ENCODE measurements at regions not wholly inside any gene's neighbourhood (a gene's known extent, or its start where the extent isn't known, plus 50 kb on each side); places are given as distances from the start of the nearest gene placed in this dataset.
A peak's percentile ranks its signal among the peaks of the same experiment; 100 is the strongest.

DNA sequence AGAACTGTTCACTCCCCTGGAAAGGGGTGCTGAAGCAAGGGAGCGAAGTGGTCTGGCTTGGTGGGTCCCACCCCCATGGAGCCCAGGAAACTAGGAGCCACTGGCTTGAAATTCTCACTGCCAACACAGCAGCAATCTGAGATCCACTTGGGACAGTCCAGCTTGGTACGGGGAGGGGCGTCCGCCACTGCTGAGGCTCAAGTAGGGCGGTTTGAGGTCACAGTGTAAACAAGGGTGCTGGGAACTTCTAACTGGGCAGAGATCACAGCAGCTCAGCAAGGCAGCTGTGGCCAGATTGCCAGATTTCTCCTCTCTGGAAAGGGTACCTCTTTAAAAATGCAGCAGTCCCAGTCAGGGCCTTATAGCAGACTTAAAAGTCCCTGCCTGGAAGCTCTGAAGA, 53.9 kb upstream of the GALNTL6 start:
- DNase-seq, result no peak

- no peak for DNase-seq
Measured at GRCh38 chr4:171751538-171751937, 61.7 kb upstream of the GALNTL6 start.

- DNase-seq, result no peak
Measured at GRCh38 chr4:171746418-171746817, 66.8 kb upstream of the GALNTL6 start.

DNA sequence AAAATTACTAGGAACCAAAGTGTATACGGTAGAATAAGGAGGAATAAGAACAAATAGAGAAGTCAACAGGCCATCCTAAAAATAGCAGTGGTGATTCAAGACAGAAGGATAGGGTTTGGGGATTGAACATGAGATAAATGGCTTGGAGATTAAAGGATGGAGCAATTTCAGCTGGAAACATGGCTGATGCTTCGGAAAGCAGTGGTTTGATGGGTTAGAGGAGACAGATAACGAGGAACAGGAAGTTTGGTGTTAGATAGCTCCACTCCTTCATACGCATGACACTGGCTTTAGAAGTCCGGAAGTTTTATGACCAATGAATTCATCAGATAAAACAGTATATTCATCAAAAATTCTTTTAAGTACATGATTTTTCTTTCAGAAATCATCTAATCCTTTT, 70.8 kb upstream of the GALNTL6 start:
- DNase-seq, result peak; percentile 68

- DNase-seq, result no peak
Measured at GRCh38 chr4:171727185-171727584, 86.0 kb upstream of the GALNTL6 start.

DNA sequence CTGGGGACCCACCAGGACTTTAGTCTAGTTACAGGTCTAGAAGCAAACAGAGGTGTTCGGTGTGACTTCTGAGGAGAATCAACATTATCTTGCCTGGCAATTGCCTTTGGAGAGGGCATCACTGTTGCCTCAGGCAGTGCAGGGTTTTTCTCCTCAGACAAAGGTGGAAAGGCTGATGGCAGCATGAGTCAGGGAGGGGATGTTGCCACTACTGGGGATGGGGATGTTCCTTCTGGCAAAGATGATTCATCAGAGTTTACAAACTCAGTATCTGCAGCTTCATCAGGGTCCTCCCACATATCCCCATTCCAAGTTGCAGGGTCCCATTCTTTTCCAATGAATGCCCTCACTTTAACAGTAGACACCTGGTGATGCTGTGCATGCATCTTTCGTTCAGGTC, 91.3 kb upstream of the GALNTL6 start:
- no peak for DNase-seq

DNA sequence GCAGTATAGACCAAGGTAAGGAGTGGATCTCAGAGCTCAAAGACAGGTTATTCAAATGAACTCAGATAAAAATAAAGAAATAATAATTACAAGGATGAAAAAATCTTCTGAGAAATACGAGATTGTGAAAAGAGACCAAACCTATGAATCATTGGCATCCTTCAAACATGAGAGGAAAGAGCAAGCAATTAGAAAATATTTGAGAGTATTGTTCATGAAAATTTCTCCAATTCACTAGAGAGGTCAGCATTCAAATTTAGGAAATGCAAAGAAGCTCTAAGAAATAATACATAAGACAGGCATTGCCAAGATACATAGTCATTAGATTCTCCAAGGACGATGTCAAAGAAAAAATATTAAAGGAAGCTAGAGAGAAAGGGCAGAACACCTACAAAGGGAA, 93.5 kb upstream of the GALNTL6 start:
- no peak for DNase-seq

- no peak for DNase-seq
Measured at GRCh38 chr4:171718665-171719064, 94.5 kb upstream of the GALNTL6 start.

DNA sequence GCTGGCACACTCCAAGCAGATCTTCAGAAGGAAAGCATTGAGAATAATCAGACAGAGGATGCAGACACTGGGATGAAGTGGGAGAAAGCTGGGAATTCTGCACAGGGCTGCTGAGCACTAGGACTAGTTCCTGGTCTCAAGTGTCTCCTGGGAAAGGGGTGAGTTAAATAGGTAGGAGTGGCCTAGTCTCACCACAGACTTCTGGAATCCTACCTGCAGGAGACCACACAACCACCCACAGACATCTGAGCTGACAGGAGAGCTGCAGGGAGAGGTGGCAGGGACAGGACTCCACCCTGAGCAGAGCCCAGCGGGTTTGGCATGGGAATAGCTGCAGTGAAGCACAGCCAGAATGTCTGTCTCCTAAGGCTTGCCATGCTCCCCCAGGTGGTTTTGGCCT, 95.1 kb upstream of the GALNTL6 start:
- DNase-seq, result no peak

DNA sequence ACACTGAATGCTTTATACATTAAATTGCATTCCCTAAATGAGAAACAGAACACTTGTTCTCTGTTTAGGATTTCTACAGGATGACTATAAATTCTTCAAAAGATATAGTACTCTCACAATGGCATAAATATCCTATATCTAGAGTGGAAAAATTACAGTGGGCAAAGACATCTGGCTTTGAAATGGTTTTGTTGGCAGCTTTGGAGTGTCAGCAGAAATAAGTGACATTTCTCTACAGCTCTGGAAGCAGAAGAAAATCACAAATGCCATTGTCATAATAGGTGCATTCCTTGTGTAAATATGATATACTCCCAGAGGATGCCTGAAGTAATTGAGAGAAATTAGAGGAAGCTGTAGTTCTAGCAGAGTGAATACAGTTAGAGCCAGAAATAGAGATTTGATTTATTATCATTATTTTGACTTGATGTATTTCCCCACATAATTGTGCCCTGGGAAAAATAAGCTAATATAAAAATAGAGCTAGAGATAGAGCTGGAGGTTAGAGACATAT, 95.9 kb upstream of the GALNTL6 start:
- DNase-seq, result no peak

DNA sequence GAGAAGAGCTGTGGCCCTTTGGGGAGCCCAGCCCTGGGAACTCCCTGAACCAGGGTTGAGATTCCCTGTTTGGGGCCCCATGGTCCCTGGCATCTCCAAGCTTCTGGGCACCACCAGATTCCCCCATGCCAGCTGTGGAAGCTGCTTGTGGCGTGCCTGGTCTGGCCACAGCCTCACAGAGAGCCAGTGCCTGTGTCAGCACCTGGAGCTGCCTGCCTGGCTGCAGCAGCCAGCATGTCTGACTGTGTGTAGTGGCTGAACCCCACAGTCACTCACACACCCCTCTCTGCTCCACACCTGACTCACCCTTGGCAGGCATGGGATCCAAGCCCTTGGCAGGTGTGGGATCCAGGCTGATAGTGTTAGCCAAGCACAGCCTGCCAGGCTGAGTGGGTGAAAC, 97.2 kb upstream of the GALNTL6 start:
- no peak for DNase-seq

- DNase-seq, result no peak
Measured at GRCh38 chr4:171714791-171715454, 98.3 kb upstream of the GALNTL6 start.

DNA sequence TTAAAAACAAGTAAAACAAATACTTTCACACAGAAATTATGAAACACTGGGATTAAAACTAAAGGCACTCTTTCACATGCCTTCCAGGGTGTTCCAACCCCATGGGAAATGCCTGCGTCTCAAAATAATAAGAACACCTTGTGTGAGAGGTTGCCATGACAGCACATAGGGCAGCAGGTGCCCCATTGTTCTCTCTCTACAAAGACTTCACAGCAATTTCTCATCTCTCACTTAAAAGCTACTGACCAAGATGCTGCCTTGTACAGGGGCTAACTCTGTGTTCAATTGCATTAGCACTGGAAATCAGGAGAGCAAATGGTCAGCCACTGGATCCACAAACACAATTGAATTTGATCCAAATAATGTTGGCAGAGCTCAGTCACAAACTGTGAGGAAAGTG, 102.5 kb upstream of the GALNTL6 start:
- no peak for DNase-seq

DNA sequence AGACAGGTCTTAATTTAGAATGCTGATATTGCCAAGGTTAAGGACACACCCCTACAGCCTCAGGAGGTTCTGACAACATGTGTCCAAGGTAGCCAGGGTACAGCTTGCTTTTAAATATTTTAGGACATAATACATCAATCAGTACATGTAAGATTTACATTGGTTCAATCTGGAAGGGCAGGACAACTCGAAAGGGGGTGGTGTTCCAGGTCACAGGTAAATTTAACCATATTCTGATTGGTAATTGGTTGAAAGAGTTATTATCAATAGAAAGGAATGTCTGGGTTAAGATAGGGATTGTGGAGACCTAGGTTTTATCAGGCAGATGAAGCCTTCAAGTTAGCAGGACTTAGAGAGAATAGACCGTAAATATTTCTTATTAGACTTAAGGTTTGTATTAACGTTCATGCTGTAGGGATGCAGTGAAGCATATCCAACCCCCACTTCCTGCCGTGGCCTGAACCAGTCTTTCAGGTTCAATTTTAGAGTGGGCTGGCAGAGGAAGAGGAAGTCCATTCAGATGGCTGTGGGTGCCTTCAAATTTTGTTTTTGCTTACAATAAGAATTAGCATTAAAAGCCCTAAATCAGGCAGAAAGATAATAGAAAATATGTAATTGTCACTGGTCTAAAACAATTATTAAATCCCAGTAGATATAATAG, 136.5 kb upstream of the GALNTL6 start:
- DNase-seq, result peak; percentile 18

DNA sequence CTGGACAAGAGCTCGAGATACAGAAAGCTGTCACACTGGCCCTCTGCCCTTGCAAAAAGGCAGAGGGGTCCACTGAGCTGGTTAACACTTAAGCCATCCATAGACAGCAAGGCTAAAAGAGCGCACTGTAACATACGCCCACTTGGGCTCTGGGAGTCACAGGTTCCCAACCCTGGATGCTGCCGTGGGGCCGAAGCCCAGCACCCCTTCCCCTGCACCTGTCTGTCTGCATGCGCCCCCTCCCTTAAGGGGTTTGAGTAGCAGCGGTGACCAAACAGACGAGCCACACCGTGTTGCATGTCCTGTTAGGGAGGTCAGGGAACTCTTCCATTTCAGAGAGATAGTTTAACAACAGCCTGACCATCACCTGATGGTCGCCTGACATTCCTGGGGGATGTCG, 138.4 kb upstream of the GALNTL6 start:
- DNase-seq, result no peak

DNA sequence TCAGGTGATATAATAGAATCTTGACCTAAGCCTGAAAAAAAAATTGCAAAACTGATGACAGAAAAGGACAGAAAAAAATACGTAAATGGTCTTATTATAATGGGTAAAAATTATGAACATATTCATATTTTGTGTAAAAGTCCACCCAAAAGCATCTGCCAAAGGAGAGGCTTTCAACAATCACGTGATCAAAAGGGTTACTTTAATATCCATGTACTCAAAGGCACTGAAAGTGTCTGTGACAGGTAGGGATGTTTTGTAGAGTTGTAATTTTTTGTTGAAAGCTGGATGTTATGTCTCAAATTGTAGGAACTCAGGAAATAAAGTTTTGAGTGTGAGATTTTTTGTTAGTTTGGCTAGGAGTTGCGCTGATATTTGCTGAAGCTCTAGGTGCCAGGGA, 144.8 kb upstream of the GALNTL6 start:
- no peak for DNase-seq

DNA sequence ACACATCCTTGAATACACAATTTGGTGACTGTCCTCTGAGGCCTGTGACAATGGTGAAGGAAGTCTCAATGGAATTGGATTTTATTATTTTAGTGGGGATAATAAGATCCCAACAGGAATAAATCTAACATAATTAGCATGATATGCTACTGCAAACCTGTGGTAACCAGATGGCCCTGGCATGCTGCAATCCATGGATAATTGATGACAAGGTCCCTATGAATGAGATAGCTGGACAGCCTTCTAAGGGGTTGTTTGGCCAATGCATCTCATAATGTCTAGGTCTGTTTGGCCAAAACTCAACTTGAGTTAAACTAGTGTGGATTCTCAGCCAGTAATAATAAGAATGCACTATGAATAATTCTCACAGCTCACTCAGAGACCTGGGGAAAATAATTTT, 145.3 kb upstream of the GALNTL6 start:
- DNase-seq, result no peak

DNA sequence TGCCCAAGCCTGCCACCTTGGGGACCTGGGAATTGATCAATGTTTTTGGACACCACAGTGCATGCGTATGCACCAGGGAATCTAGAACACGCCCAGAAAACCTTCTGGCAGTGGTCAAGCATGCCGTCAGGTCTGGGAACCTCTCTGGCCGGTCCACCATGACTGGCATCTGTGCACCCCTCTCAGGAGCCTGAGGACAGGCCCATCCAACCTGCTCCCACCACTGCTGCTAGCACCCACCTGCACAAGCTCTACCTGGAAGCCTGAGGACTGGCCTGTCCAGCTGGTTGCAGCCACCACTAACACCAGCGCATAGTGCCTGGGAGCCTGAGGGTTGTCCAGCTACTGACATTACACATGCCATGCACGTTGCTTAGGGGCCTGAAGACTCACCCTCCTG, 162.1 kb upstream of the GALNTL6 start:
- DNase-seq, result no peak

DNA sequence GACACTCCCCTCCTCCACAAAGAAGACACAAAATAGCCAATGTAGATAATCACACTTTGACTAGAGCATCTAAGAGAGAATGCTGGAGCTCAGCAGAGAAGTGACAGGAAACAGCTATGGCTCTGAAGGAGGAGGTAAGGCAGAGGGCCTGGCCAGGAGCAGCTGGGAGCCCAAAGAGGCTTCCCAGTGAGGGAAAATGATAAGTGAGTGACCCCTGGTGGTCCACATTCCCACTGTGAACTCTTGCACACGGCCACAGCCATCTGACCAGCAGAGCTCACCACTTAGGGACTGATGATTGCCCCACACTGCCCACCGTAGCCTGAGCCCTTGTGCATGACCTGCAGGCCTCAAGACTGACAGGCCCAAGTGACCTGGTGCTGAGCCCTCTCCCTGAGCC, 162.7 kb upstream of the GALNTL6 start:
- DNase-seq, result peak; percentile 38

- no peak for DNase-seq
Measured at GRCh38 chr4:171648926-171649325, 164.3 kb upstream of the GALNTL6 start.

DNA sequence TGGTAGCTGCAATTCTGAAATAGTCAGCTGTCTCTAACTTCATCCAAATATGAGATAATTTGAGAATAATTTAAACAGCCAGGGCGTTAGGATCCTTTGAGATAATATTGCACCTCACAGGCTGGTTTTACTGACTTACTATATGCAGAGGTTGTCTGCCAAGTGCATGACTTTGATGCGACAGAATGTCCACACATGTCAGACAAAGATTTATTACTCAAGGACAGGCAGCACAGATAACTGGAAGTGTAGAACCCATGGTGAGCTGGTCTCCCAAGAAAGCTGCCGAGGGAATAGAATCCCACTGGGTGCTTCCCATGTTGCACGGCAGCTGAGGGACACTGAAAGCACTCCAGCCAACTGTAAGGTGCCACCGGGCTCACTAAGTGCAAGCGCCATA, 166.2 kb upstream of the GALNTL6 start:
- DNase-seq, result no peak

DNA sequence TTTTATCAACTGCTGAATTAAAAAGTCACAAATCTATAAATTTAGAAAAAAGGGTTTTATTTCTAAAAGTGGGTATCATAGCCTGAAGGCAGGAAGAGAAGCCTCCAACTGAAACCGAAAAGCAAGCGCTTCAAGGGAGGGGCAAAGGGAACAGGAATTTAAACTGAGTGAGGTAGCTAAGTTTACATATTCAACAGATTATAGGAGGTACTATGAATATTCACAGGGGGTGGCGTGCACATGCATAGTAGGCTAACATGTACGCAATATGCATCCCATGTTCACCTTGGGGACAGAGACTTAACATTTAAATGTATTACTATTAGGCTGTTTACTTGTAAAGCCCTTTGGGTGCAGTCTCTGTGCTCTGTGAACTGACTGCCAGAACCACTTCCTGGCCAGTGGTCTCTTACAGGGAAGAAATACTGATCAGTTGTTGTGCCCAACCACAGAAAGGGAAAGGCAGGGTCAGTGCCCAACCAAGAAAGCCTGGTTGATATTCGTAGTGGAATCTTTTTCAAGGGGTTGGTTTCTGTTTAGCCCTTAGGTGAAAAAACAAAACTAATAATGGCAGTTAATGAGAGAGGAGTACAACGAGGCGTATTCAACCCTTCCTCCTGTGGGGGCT, 168.7 kb upstream of the GALNTL6 start:
- no peak for DNase-seq

DNA sequence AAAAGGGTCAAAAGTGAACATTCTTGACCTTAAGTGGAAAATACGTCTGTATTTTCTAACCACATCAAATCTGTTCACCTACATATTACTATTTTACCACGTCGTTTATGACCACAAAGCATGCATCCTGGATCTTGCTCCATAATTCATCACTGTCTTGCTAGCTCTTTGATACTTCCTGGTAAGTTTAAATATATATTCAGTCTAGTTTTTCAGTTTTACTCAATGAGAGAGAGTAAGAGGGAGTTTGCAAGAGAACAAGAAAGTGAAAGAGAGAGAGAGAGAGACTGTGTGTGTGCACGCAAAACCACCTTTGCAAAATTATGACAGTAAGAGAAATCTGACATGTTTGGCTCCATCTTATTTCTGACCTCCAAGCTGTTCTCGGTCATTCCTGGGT, 173.7 kb upstream of the GALNTL6 start:
- no peak for DNase-seq

DNA sequence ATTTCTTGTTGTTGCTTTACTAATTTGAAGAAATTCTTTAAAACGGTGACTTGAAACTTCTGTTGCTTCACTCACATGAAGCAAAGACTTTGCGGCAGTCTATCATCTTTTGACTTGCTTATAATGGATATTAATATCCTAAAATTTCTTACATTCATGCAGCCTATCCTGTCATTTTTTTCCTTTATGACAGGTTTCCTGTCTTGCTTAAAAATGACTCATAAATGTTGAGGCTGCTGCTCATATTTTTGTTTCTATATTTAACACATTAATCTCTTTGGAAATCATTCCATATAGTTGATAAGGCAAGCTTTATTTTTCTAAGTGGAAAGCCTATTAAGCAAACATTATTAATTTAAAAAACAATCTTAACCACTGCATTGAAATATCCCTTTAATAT, 176.6 kb upstream of the GALNTL6 start:
- no peak for DNase-seq
